Upper lobe of left lung (tissue), 4 donors: ENCODE measurements at regions not wholly inside any gene's neighbourhood (a gene's known extent, or its start where the extent isn't known, plus 50 kb on each side); places are given as distances from the start of the nearest gene placed in this dataset.

ENCODE experiments used
- CTCF ChIP-seq, 6 experiments: fragments of 450-650 bp in 4 of 6; fragments of 200-600 bp in 2 of 6; sonication (generic) in 2 of 6; IDR thresholded peaks; one replicate each; pipeline ENCODE4 v1.5.1; 2016 to 2019; ENCODE audit warnings: antibody characterized with exemption in 6 of 6
- EP300 ChIP-seq, 4 donors: sonication (generic); formaldehyde crosslinking; IDR thresholded peaks; one replicate each; pipeline ENCODE4 v1.5.1; 2017; ENCODE audit warnings: antibody characterized with exemption in 4 of 4, control low read depth in 2 of 4
- POLR2AphosphoS5 ChIP-seq, 2 donors: sonication (generic); formaldehyde crosslinking; IDR thresholded peaks; one replicate each; pipeline ENCODE4 v1.5.1; 2017; ENCODE audit warnings: antibody characterized with exemption in 2 of 2

- TF ChIP-seq CTCF (IDR thresholded peaks at IDR 0.05) = no peak
- no peak for TF ChIP-seq POLR2AphosphoS5 (IDR thresholded peaks at IDR 0.05)
- no peak for TF ChIP-seq EP300 (IDR thresholded peaks at IDR 0.05)
These were observed 387.0 kb upstream of the SULF2 start for GRCh38 chr20:48172357-48172702.
